GM12878 (cell line): ENCODE measurements at regions not wholly inside any gene's neighbourhood (a gene's known extent, or its start where the extent isn't known, plus 50 kb on each side); places are given as distances from the start of the nearest gene placed in this dataset.

Source experiments
- ATAC-seq: fragments of 200-7000 bp; cut with Tn5 transposase; 3 replicates; pipeline ENCODE4 v1.9.1; 2020; ENCODE audit warnings: mild to moderate bottlenecking, moderate library complexity
- BruUV-seq: library from RNA; stranded (reverse); fragments of 400-500 nt; replicated peaks from 2 replicates; lab custom pipeline; 2021; lab: Mats Ljungman, UMichigan
- CTCF ChIA-PET: fragments of 300-600 bp; sonication (Branson Sonifier 250); formaldehyde crosslinking; extraction: SDS; loops from one replicate; lab custom pipeline; 2021; ENCODE audit warnings: inconsistent platforms; lab: Yijun Ruan, JAX
- POLR2A ChIA-PET: fragments of 350-600 bp; formaldehyde crosslinking; extraction: SDS; loops from one replicate; lab custom pipeline; 2021; ENCODE audit warnings: inconsistent platforms; lab: Charles Lee
- RAD21 ChIA-PET: fragments of 300-600 bp; sonication (Branson Sonifier 250); formaldehyde crosslinking; loops from one replicate; lab custom pipeline; 2023; ENCODE audit warnings: antibody characterized with exemption; ENCODE audit not compliant: unreplicated experiment; lab: Charles Lee
- SMC1A ChIA-PET: fragments of 300-600 bp; sonication (Branson Sonifier 250); formaldehyde crosslinking; loops from one replicate; lab custom pipeline; 2023; ENCODE audit not compliant: unreplicated experiment, uncharacterized antibody; lab: Charles Lee
- DNase-seq: peaks from one replicate; pipeline ENCODE4 v3.0.0-alpha.2; 2011; ENCODE audit warnings: low read depth, low spot score
- FAIRE-seq: peaks from 3 replicates; lab custom pipeline; 2011; peaks lifted over from hg19 to GRCh38; lab: Jason Lieb, UNC
- H2AFZ ChIP-seq: 2 replicates; pipeline ENCODE4 v1.6.0; 2011; ENCODE audit warnings: low read depth, low read length, control low read depth; ENCODE audit not compliant: control insufficient read depth
- H3K27ac ChIP-seq: 2 replicates; pipeline ENCODE4 v1.5.1; 2011; ENCODE audit warnings: control low read depth; ENCODE audit not compliant: control insufficient read depth, insufficient read depth
- H3K27me3 ChIP-seq, 2 experiments: replicated peaks in 1 of 2; 2 replicates each; pipeline versions ENCODE4 v1.6.0 to v1.6.1; 2011; ENCODE audit warnings: low read length in 1 of 2; ENCODE audit not compliant: control insufficient read depth in 2 of 2, insufficient read depth in 2 of 2
- H3K36me3 ChIP-seq, 2 experiments: 2 replicates each; pipeline ENCODE4 v1.5.1; 2011; ENCODE audit warnings: low read length in 1 of 2; ENCODE audit not compliant: control insufficient read depth in 2 of 2, insufficient read depth in 2 of 2
- H3K4me1 ChIP-seq: 2 replicates; pipeline ENCODE4 v1.6.1; 2011; ENCODE audit warnings: mild to moderate bottlenecking, low read length, moderate library complexity, mixed read lengths; ENCODE audit not compliant: control insufficient read depth, insufficient read depth
- H3K4me2 ChIP-seq: 2 replicates; pipeline ENCODE4 v1.6.0; 2011; ENCODE audit warnings: control low read depth; ENCODE audit not compliant: control insufficient read depth, insufficient read depth
- H3K4me3 ChIP-seq: fragments of 200-600 bp; sonication (generic); 2 replicates; pipeline ENCODE4 v1.5.1; 2016
- H3K79me2 ChIP-seq: 2 replicates; pipeline ENCODE4 v1.6.0; 2011; ENCODE audit warnings: low read length; ENCODE audit not compliant: control insufficient read depth, insufficient read depth
- H3K9ac ChIP-seq: 2 replicates; pipeline ENCODE4 v1.8.0; 2011; ENCODE audit warnings: low read length, control low read depth, mixed read lengths; ENCODE audit not compliant: control insufficient read depth, insufficient read depth
- H3K9me3 ChIP-seq: replicated peaks from 3 replicates; pipeline ENCODE4 v1.5.1; 2011; ENCODE audit warnings: mild to moderate bottlenecking, low read length; ENCODE audit not compliant: control insufficient read depth, insufficient read depth
- H4K20me1 ChIP-seq: 2 replicates; pipeline ENCODE4 v1.6.0; 2011; ENCODE audit not compliant: control insufficient read depth, insufficient read depth
- BHLHE40 ChIP-seq, 2 experiments: fragments of 450-650 bp in 1 of 2; IDR thresholded peaks; 2 replicates each; pipeline ENCODE4 v1.6.1; 2011 to 2017; ENCODE audit warnings: low read depth in 2 of 2, borderline replicate concordance in 1 of 2, improper control_type of control experiment in 1 of 2, low read length in 1 of 2, mild to moderate bottlenecking in 1 of 2
- CHD1 ChIP-seq: IDR thresholded peaks from 2 replicates; pipeline ENCODE4 v1.6.1; 2012; ENCODE audit warnings: low read depth, low read length, improper control_type of control experiment
- GATAD2B ChIP-seq: fragments of 450-650 bp; conservative IDR thresholded peaks from 2 replicates; pipeline ENCODE4 v1.6.1; 2017; ENCODE audit warnings: low read depth, mild to moderate bottlenecking, moderate library complexity
- NFYB ChIP-seq: IDR thresholded peaks from 2 replicates; pipeline ENCODE4 v1.6.1; 2011; ENCODE audit warnings: low read depth, mild to moderate bottlenecking, low read length, improper control_type of control experiment, moderate library complexity; ENCODE audit not compliant: insufficient read depth
- STAT3 ChIP-seq: IDR thresholded peaks from 2 replicates; pipeline ENCODE4 v1.6.1; 2011; ENCODE audit warnings: low read depth, low read length, improper control_type of control experiment
- SUPT20H ChIP-seq: IDR thresholded peaks from 2 replicates; pipeline ENCODE4 v1.6.1; 2011; ENCODE audit warnings: low read depth, mild to moderate bottlenecking, low read length, moderate library complexity, borderline replicate concordance; ENCODE audit not compliant: control insufficient read depth
- USF2 ChIP-seq: IDR thresholded peaks from 2 replicates; pipeline ENCODE4 v1.6.1; 2011; ENCODE audit warnings: low read depth, low read length, improper control_type of control experiment, borderline replicate concordance
- in situ Hi-C: fragments of 300-500 bp; cut with MboI; formaldehyde crosslinking; loops from 9 replicates; pipeline ENCODE4 v1.14.3; 2018; ENCODE audit warnings: mixed read lengths
- intact Hi-C: fragments of 100-400 bp; cut with micrococcal nuclease; formaldehyde crosslinking; loops from one replicate; pipeline ENCODE4 v1.14.2; 2022; ENCODE audit not compliant: unreplicated experiment

GRCh38 chr2:164151522-164151921 is 415.7 kb upstream of the FIGN start (continued):
- no peak for TF ChIP-seq GATAD2B
- TF ChIP-seq CHD1: no peak
- no peak for TF ChIP-seq SUPT20H
- no peak for TF ChIP-seq USF2

GRCh38 chr2:164150604-164151003 is 414.8 kb upstream of the FIGN start:
- no peaks in the 10 kb centered on the region for H3K36me3 ChIP-seq
- H2AFZ ChIP-seq: no peak overlapping the region
- FAIRE-seq: no peak
- no peaks in the 10 kb centered on the region for H4K20me1 ChIP-seq
- BruUV-seq: no TSS peak
- POLR2A ChIA-PET: no interaction called here
- DNase-seq: no peak
- no peaks in the 10 kb centered on the region for H3K79me2 ChIP-seq
- no peak for TF ChIP-seq STAT3
- no peak for TF ChIP-seq NFYB
- no peak for TF ChIP-seq BHLHE40 (IDR thresholded peaks at IDR 0.05; ENCODE audit: borderline replicate concordance in 1 of 2, low read depth in 2 of 2, low read length in 1 of 2)
- no peaks in the 10 kb centered on the region for H3K4me1 ChIP-seq
- no peaks in the 10 kb centered on the region for H3K27me3 ChIP-seq
- H3K4me2 ChIP-seq: no peak overlapping the region
- SMC1A ChIA-PET: no interaction called here
- RAD21 ChIA-PET: no interaction called here
- no peak for ATAC-seq
- H3K27ac ChIP-seq: no peak overlapping the region
- intact Hi-C loops: no loop called here
- CTCF ChIA-PET: no interaction called here
- no peaks in the 10 kb centered on the region for H3K9me3 ChIP-seq
- in situ Hi-C loops: no loop called here
- no peak overlapping the region for H3K4me3 ChIP-seq
- H3K9ac ChIP-seq: no peak overlapping the region
